ENCODE measurements at regions not wholly inside any gene's neighbourhood (a gene's known extent, or its start where the extent isn't known, plus 50 kb on each side); places are given as distances from the start of the nearest gene placed in this dataset.

- Histone ChIP-seq H3K4me1 (ENCODE audit: insufficient read depth, low read length) (no peaks in the 10 kb centered on the region), H3K4me3 (ENCODE audit: low read length) (no peak overlapping the region), H3K27me3 (ENCODE audit: insufficient read depth, low read length, poor library complexity, severe bottlenecking) (no peaks in the 10 kb centered on the region), H3K9me3 (ENCODE audit: low read length) (no peaks in the 10 kb centered on the region), H3K36me3 (ENCODE audit: insufficient read depth, low read length) (no peaks in the 10 kb centered on the region), H3K27ac (ENCODE audit: low read depth, low read length) (no peak overlapping the region)
- CTCF ChIA-PET = no interaction called here
- no peak for DNase-seq
- Mint-ChIP-seq H3K36me3 (no peaks in the 10 kb centered on the region), H3K9me3 (peaks cover 0 to 4% (median 0%) of the 10 kb centered on the region in 5 donors), H3K27ac (no peak overlapping the region), H3K4me1 (peaks cover 0 to 7% (median 6%) of the 10 kb centered on the region in 3 donors), H3K4me3 (no peak overlapping the region), H3K27me3 (peaks cover 3 to 4% of the 10 kb centered on the region in 2 donors)
- POLR2A ChIA-PET = no interaction called here
Measured at GRCh38 chr16:86835982-86836381, 257.6 kb downstream of the FOXL1 start.

GRCh38 chr16:86836503-86837129 lies 258.3 kb downstream of the FOXL1 start:
- H3K4me3 ChIP-seq (ENCODE audit: low read length) = no peak overlapping the region
- no peak overlapping the region for H3K27ac Mint-ChIP-seq
- peaks cover 0 to 7% (median 6%) of the 10 kb centered on the region in 3 donors for H3K4me1 Mint-ChIP-seq
- no peaks in the 10 kb centered on the region for H3K9me3 ChIP-seq (ENCODE audit: low read length)
- no peak for DNase-seq
- no peaks in the 10 kb centered on the region for H3K36me3 Mint-ChIP-seq
- H3K27me3 ChIP-seq (ENCODE audit: insufficient read depth, low read length, poor library complexity, severe bottlenecking) = no peaks in the 10 kb centered on the region
- H3K36me3 ChIP-seq (ENCODE audit: insufficient read depth, low read length) = no peaks in the 10 kb centered on the region
- peaks cover 3% of the 10 kb centered on the region in 2 donors for H3K27me3 Mint-ChIP-seq
- H3K4me1 ChIP-seq (ENCODE audit: insufficient read depth, low read length) = no peaks in the 10 kb centered on the region
- H3K9me3 Mint-ChIP-seq = peaks cover 0 to 4% (median 0%) of the 10 kb centered on the region in 5 donors
- CTCF ChIA-PET = no interaction called here
- POLR2A ChIA-PET = no interaction called here
- no peak overlapping the region for H3K4me3 Mint-ChIP-seq
- no peak overlapping the region for H3K27ac ChIP-seq (ENCODE audit: low read depth, low read length)

- Mint-ChIP-seq H3K36me3 (no peaks in the 10 kb centered on the region), H3K4me3 (no peak overlapping the region), H3K27me3 (peaks cover under 1 to 5% of the 10 kb centered on the region in 2 donors), H3K4me1 (no peaks in the 10 kb centered on the region), H3K27ac (no peak overlapping the region), H3K9me3 (peaks cover 0 to 4% (median 0%) of the 10 kb centered on the region in 5 donors)
- Histone ChIP-seq H3K4me1 (ENCODE audit: insufficient read depth, low read length) (no peaks in the 10 kb centered on the region), H3K9me3 (ENCODE audit: low read length) (no peaks in the 10 kb centered on the region), H3K27me3 (ENCODE audit: insufficient read depth, low read length, poor library complexity, severe bottlenecking) (no peaks in the 10 kb centered on the region), H3K4me3 (ENCODE audit: low read length) (no peak overlapping the region), H3K27ac (ENCODE audit: low read depth, low read length) (no peak overlapping the region), H3K36me3 (ENCODE audit: insufficient read depth, low read length) (no peaks in the 10 kb centered on the region)
- ChIA-PET POLR2A (no interaction called here), CTCF (no interaction called here)
- no peak for DNase-seq
Measured at GRCh38 chr16:86843812-86844211, 265.5 kb downstream of the FOXL1 start.

GRCh38 chr16:86844695-86845094 lies 266.3 kb downstream of the FOXL1 start:
- H3K4me1 Mint-ChIP-seq = no peaks in the 10 kb centered on the region
- no peaks in the 10 kb centered on the region for H3K27me3 ChIP-seq (ENCODE audit: insufficient read depth, low read length, poor library complexity, severe bottlenecking)
- no peak for DNase-seq
- H3K36me3 ChIP-seq (ENCODE audit: insufficient read depth, low read length) = no peaks in the 10 kb centered on the region
- H3K27ac Mint-ChIP-seq = no peak overlapping the region
- H3K4me1 ChIP-seq (ENCODE audit: insufficient read depth, low read length) = no peaks in the 10 kb centered on the region
- peaks cover 4 to 5% of the 10 kb centered on the region in 2 donors for H3K27me3 Mint-ChIP-seq
- no peak overlapping the region for H3K4me3 Mint-ChIP-seq
- H3K9me3 ChIP-seq (ENCODE audit: low read length) = no peaks in the 10 kb centered on the region
- ChIA-PET POLR2A (no interaction called here), CTCF (no interaction called here)
- H3K27ac ChIP-seq (ENCODE audit: low read depth, low read length) = no peak overlapping the region
- H3K4me3 ChIP-seq (ENCODE audit: low read length) = no peak overlapping the region
- no peaks in the 10 kb centered on the region for H3K36me3 Mint-ChIP-seq
- peaks cover 0 to 4% (median 0%) of the 10 kb centered on the region in 5 donors for H3K9me3 Mint-ChIP-seq

GRCh38 chr16:86846136-86846535 lies 267.8 kb downstream of the FOXL1 start:
- Mint-ChIP-seq H3K27ac (no peak overlapping the region), H3K36me3 (no peaks in the 10 kb centered on the region), H3K4me3 (no peak overlapping the region), H3K9me3 (peaks cover 0 to 3% (median 0%) of the 10 kb centered on the region in 5 donors), H3K4me1 (no peaks in the 10 kb centered on the region), H3K27me3 (peaks cover 2 to 4% of the 10 kb centered on the region in 2 donors)
- POLR2A ChIA-PET = no interaction called here
- Histone ChIP-seq H3K27me3 (ENCODE audit: insufficient read depth, low read length, poor library complexity, severe bottlenecking) (no peaks in the 10 kb centered on the region), H3K36me3 (ENCODE audit: insufficient read depth, low read length) (no peaks in the 10 kb centered on the region), H3K4me3 (ENCODE audit: low read length) (no peak overlapping the region), H3K9me3 (ENCODE audit: low read length) (no peaks in the 10 kb centered on the region), H3K27ac (ENCODE audit: low read depth, low read length) (no peak overlapping the region), H3K4me1 (ENCODE audit: insufficient read depth, low read length) (no peaks in the 10 kb centered on the region)
- CTCF ChIA-PET = no interaction called here
- no peak for DNase-seq

GRCh38 chr16:86848821-86849220 lies 270.5 kb downstream of the FOXL1 start:
- Mint-ChIP-seq H3K27ac (no peak overlapping the region), H3K36me3 (no peaks in the 10 kb centered on the region), H3K27me3 (peaks cover 1 to 4% of the 10 kb centered on the region in 2 donors), H3K9me3 (peaks cover 0 to 2% (median 0%) of the 10 kb centered on the region in 5 donors), H3K4me3 (no peak overlapping the region), H3K4me1 (no peaks in the 10 kb centered on the region)
- H3K9me3 ChIP-seq (ENCODE audit: low read length) = no peaks in the 10 kb centered on the region
- H3K4me3 ChIP-seq (ENCODE audit: low read length) = no peak overlapping the region
- H3K4me1 ChIP-seq (ENCODE audit: insufficient read depth, low read length) = no peaks in the 10 kb centered on the region
- no peaks in the 10 kb centered on the region for H3K27me3 ChIP-seq (ENCODE audit: insufficient read depth, low read length, poor library complexity, severe bottlenecking)
- ChIA-PET POLR2A (no interaction called here), CTCF (no interaction called here)
- DNase-seq = no peak
- H3K27ac ChIP-seq (ENCODE audit: low read depth, low read length) = no peak overlapping the region
- H3K36me3 ChIP-seq (ENCODE audit: insufficient read depth, low read length) = no peaks in the 10 kb centered on the region

- peaks cover 0 to 2% (median 0%) of the 10 kb centered on the region in 5 donors for H3K9me3 Mint-ChIP-seq
- POLR2A ChIA-PET = no interaction called here
- no peaks in the 10 kb centered on the region for H3K36me3 Mint-ChIP-seq
- CTCF ChIA-PET = no interaction called here
- Histone ChIP-seq H3K9me3 (ENCODE audit: low read length) (no peaks in the 10 kb centered on the region), H3K27ac (ENCODE audit: low read depth, low read length) (no peak overlapping the region), H3K4me1 (ENCODE audit: insufficient read depth, low read length) (no peaks in the 10 kb centered on the region), H3K27me3 (ENCODE audit: insufficient read depth, low read length, poor library complexity, severe bottlenecking) (no peaks in the 10 kb centered on the region), H3K36me3 (ENCODE audit: insufficient read depth, low read length) (no peaks in the 10 kb centered on the region), H3K4me3 (ENCODE audit: low read length) (no peak overlapping the region)
- H3K27me3 Mint-ChIP-seq = peaks cover 0 to 4% of the 10 kb centered on the region in 2 donors
- no peak overlapping the region for H3K27ac Mint-ChIP-seq
- no peak for DNase-seq
- no peaks in the 10 kb centered on the region for H3K4me1 Mint-ChIP-seq
- H3K4me3 Mint-ChIP-seq = no peak overlapping the region
Measured at GRCh38 chr16:86850670-86851069, 272.3 kb downstream of the FOXL1 start.

GRCh38 chr16:86852135-86852534 lies 273.8 kb downstream of the FOXL1 start:
- Mint-ChIP-seq H3K4me1 (no peaks in the 10 kb centered on the region), H3K9me3 (peaks cover 0 to under 1% (median 0%) of the 10 kb centered on the region in 5 donors), H3K27me3 (peaks cover 0 to 4% of the 10 kb centered on the region in 2 donors), H3K27ac (no peak overlapping the region), H3K4me3 (no peak overlapping the region), H3K36me3 (no peaks in the 10 kb centered on the region)
- Histone ChIP-seq H3K36me3 (ENCODE audit: insufficient read depth, low read length) (no peaks in the 10 kb centered on the region), H3K27me3 (ENCODE audit: insufficient read depth, low read length, poor library complexity, severe bottlenecking) (no peaks in the 10 kb centered on the region), H3K9me3 (ENCODE audit: low read length) (no peaks in the 10 kb centered on the region), H3K4me1 (ENCODE audit: insufficient read depth, low read length) (no peaks in the 10 kb centered on the region), H3K4me3 (ENCODE audit: low read length) (no peak overlapping the region), H3K27ac (ENCODE audit: low read depth, low read length) (no peak overlapping the region)
- ChIA-PET CTCF (no interaction called here), POLR2A (no interaction called here)
- DNase-seq = no peak
